ENCODE measurements at regions not wholly inside any gene's neighbourhood (a gene's known extent, or its start where the extent isn't known, plus 50 kb on each side); places are given as distances from the start of the nearest gene placed in this dataset.

DNA sequence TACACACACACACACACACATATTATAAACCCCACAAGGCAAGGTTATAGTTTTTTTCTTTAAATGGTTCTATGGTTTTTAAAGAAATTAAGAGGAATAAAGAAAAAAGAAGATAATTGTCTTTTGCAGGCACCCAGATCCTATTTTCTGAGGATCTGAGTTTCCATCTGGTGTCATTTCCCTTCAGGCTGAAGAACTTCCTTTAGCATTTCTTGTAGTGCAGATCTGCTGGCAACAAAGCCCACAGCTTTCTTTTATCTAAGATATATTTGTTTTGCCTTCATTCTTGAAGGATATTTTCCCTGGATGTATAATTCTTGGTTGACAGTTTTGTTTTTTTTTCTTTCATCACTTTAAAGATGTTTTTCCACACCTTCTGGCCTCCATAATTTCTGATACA, 57.6 kb upstream of the PMEPA1 start (continued):
- TF ChIP-seq SUZ12 (IDR thresholded peaks at IDR 0.05; ENCODE audit: low read length) (no peak), KDM5A (IDR thresholded peaks at IDR 0.05; ENCODE audit: low read length) (no peak), TCF12 (IDR thresholded peaks at IDR 0.05; ENCODE audit: low read depth, low read length) (no peak), SIN3A (conservative IDR thresholded peaks at IDR 0.05 in 1 of 2, IDR thresholded peaks at IDR 0.05 in 1 of 2; ENCODE audit: low read depth in 1 of 2, low read length in 2 of 2) (no peak), HDAC6 (IDR thresholded peaks at IDR 0.05; ENCODE audit: low read depth, low read length) (no peak), EZH2 (IDR thresholded peaks at IDR 0.05; ENCODE audit: low read depth, low read length, severe bottlenecking) (no peak)

Data from H1 (cell line).